H1 (cell line): ENCODE measurements at regions not wholly inside any gene's neighbourhood (a gene's known extent, or its start where the extent isn't known, plus 50 kb on each side); places are given as distances from the start of the nearest gene placed in this dataset.

ENCODE experiments used
- CHD1 ChIP-seq: IDR thresholded peaks from 2 replicates; pipeline ENCODE4 v1.6.1; 2012; ENCODE audit warnings: low read depth, low read length, improper control_type of control experiment
- CTBP2 ChIP-seq: IDR thresholded peaks from 2 replicates; pipeline ENCODE4 v1.7.0; 2011; ENCODE audit warnings: borderline replicate concordance, mild to moderate bottlenecking, moderate library complexity, mixed read lengths, low read length; ENCODE audit not compliant: insufficient read depth, insufficient read length
- GABPA ChIP-seq: IDR thresholded peaks from 2 replicates; pipeline ENCODE4 v1.6.1; 2011; ENCODE audit warnings: mild to moderate bottlenecking, low read length, moderate library complexity, borderline replicate concordance; ENCODE audit not compliant: insufficient read depth
- GTF2F1 ChIP-seq: IDR thresholded peaks from 2 replicates; pipeline ENCODE4 v1.6.1; 2012; ENCODE audit warnings: low read depth, low read length, improper control_type of control experiment, borderline replicate concordance
- PHF8 ChIP-seq: fragments of 200-600 bp; sonication (generic); conservative IDR thresholded peaks from 2 replicates; pipeline ENCODE4 v1.7.1; 2012; ENCODE audit warnings: low read depth, mild to moderate bottlenecking, inconsistent platforms, low read length, moderate library complexity
- RNF2 ChIP-seq: fragments of 200-900, 300-1000 bp; sonication (generic); IDR thresholded peaks from 2 replicates; pipeline ENCODE4 v1.7.1; 2016; ENCODE audit warnings: borderline replicate concordance, low read depth, mild to moderate bottlenecking, antibody characterized with exemption, low read length; ENCODE audit not compliant: poor library complexity, severe bottlenecking; ENCODE audit errors: missing control alignments
- SAP30 ChIP-seq: fragments of 300-600 bp; sonication (generic); IDR thresholded peaks from 2 replicates; pipeline ENCODE4 v1.7.1; 2012; ENCODE audit warnings: low read length, moderate library complexity, mild to moderate bottlenecking, inconsistent platforms; ENCODE audit not compliant: insufficient read depth, insufficient replicate concordance
- TBP ChIP-seq: IDR thresholded peaks from 2 replicates; pipeline ENCODE4 v1.6.1; 2011; ENCODE audit warnings: low read depth, low read length, improper control_type of control experiment

GRCh38 chr10:78437407-78437768 is 403.7 kb downstream of the RPS24 start (continued):
- TF ChIP-seq GABPA, result no peak
- TF ChIP-seq GTF2F1, result no peak
- TF ChIP-seq CHD1, result no peak
- TF ChIP-seq CTBP2, result no peak
- TF ChIP-seq RNF2, result no peak
- TF ChIP-seq TBP, result no peak
- TF ChIP-seq SAP30, result no peak
- no peak for TF ChIP-seq PHF8
- TF ChIP-seq, all 59 proteins: peak for 0
